Forelimb muscle (tissue), 1 donor: ENCODE measurements at regions not wholly inside any gene's neighbourhood (a gene's known extent, or its start where the extent isn't known, plus 50 kb on each side); places are given as distances from the start of the nearest gene placed in this dataset.
A peak's percentile ranks its signal among the peaks of the same experiment; 100 is the strongest.
"Not testable (repeated sequence)": the region's sequence is repeated elsewhere in the genome, so short reads cannot be mapped to it uniquely, and the experiment has no call there.

Experiments used
- DNase-seq: peaks from one replicate; pipeline ENCODE4 v3.0.0-alpha.2; 2013; ENCODE audit warnings: low read depth

GRCh38 chr10:106384496-106384895, 780.0 kb downstream of the SORCS1 start:
- DNase-seq: no peak

DNA sequence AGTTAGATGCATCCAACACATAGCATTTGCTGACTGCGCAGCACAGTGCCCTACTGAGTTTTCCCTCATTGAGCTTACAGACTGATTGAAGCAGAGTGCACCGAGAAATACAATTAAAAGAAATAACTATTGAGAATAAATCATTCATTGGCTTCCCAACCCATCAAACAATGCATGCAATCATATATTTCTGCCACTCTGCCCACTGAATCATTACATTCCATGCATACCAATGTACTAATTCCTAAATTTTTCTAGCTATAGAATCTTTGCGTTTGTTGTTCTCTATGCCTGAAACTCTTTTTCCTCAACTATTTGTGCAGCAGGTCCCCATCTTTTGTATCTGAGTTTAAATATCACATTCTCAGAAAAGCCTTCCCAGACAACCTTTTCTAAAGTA, 783.8 kb downstream of the SORCS1 start:
- DNase-seq: no peak

DNA sequence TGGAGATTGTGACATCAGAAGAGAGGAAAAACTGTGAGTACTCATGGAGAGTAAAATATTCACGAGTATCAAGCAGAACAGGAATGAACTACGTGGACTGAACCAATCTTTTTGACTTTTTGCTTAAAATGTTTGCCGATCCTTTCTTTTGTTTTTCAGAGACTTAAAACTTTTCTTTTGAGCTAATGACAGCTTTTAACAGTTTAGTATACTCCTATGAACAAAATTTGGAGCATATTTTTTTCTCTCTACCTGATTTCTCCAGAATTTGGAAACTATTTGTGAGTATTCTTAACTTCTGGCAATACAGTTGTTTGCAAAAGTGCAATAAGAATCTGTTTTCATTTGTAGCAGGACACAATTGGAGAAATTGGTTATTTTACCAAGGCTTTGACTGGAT, 786.3 kb downstream of the SORCS1 start:
- DNase-seq: no peak

- no peak for DNase-seq
Measured at GRCh38 chr10:106370751-106371150, 793.8 kb downstream of the SORCS1 start.

DNA sequence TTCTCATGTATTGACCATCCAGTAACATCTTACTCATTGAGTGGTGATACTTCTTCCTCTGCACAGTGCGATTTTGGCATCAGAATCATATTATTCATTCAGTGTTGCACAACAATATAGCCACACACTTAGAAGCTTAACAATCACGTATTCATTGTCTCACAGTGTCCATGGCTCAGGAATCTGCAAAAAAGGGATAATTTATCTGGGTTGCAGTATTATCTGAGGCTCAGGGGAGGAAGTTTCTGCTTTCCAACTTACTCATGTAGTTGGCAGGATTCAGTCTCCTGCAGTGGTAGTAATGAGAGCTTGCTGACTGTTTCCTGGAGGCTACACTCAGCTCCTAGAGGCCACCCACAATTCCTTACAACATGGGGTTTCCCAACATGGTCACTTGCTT, 803.6 kb downstream of the SORCS1 start:
- peak; percentile 2 for DNase-seq

- DNase-seq: no peak
Measured at GRCh38 chr10:106355450-106355849, 809.1 kb downstream of the SORCS1 start.

GRCh38 chr10:106348933-106349332, 815.6 kb downstream of the SORCS1 start:
- no peak for DNase-seq

- DNase-seq: no peak
Measured at GRCh38 chr10:106347547-106347946, 817.0 kb downstream of the SORCS1 start.

DNA sequence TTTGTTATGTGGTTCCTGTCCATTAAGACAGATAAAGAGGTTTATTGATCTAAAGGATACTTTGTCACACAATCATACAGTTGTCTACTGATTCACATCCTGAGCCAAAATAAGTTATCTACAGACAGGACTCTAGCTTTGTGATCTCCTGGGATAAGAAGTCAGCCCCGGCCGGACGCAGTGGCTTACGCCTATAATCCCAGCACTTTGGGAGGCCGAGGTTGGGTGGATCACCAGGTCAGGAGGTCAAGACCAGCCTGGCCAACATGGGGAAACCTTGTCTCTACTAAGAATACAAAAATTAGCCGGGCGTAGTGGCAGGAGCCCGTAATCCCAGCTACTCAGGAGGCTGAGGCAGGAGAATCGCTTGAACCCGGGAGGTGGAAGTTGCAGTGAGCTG, 821.0 kb downstream of the SORCS1 start:
- DNase-seq: not testable (repeated sequence)

GRCh38 chr10:106341356-106341755, 823.1 kb downstream of the SORCS1 start:
- no peak for DNase-seq

DNA sequence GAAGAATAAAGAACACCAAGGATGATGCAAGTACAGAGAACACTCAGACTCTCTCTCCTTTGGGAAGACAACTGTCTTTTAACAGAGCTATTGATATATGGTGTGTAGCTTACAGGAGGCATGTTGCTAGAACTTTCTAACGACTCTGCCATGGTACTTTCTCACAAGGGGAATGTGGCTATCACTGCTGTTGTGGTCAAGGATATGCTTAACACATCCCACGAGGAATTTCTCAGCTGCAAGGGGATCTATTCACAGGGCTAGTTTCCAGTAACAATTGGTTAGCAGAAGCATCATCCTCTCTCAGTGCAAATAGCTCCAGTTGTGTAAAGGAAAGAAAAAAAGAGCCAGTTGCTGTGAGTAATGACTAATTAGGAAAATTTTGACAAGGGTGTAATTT, 826.0 kb downstream of the SORCS1 start:
- no peak for DNase-seq

DNA sequence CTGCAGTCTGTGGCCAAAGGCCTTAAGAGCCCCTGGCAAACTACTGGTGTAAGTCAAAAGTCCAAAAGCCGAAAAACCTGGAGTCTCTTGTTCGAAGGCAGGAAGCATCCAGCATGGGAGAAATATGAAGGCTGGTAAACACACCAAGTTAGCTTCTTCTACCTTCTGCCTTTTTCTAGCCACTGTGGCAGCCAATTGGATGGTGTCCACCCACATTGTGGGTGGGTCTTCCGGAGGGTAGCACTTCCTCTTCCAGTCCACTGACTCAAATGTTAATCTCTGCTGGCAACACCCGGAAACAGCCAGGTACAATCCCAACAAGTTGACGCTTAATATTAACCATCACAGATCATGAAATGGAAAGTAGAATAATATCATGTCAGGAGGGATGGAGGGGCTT, 827.6 kb downstream of the SORCS1 start:
- DNase-seq: no peak

- DNase-seq: no peak
Measured at GRCh38 chr10:106327747-106328146, 836.8 kb downstream of the SORCS1 start.

DNA sequence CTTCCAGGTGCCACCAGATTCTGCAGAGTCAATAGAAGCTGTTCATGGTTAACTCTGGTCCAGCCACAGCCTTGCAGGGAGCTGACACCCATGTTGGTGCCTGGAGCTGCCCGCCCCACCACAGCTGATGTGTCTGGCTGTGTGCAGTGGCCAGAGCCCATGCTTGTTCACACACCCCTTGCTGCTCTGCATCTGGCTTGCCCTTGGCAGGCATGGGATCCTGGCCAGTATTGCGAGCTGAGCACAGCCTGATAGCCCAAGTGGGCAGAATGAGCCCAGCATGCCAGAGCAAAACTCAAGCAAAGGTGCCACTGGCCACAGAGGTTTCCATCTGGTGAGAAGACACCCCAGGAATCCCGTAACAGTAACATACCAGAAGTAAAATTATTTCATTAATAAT, 843.6 kb downstream of the SORCS1 start:
- no peak for DNase-seq

DNA sequence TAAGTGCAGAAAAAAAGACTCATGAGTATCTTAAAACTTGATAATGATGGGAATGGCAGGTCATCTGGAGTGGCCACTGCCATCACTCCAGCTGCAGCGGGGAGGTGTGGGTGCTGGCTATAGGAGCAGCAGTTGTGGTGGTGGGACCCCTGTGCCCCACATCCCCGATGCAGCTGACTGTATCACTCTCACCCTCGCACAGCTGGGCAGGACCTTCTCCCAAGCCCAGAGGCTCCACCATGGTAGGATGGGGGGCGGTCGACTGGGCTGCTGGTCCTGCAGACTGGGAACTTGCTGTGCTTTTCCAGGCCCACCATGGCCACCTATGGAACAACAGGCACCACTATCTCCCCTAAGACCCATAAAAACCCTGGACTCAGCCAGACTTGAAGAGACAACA, 844.4 kb downstream of the SORCS1 start:
- DNase-seq: no peak

- no peak for DNase-seq
Measured at GRCh38 chr10:106317554-106317953, 847.0 kb downstream of the SORCS1 start.

GRCh38 chr10:106313041-106313440, 851.5 kb downstream of the SORCS1 start:
- no peak for DNase-seq

DNA sequence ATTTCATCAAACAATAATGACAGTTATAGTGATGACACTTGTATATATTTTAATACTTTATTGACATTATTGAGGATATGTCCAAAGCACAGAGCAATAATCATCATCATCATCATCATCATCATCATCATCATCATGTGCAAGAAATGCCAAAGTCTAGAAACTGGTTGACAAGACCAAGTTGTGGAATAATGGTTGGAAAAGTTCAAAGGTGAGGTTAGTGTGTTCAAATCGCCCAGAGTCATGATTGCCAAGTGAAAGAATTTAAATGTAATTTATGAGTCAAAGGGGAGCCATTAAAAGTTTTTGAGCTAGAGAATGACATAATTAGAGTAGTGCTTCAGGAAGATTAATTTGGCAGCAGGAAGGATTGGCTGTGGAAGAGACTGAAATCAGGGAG, 852.4 kb downstream of the SORCS1 start:
- peak; percentile 41 for DNase-seq

DNA sequence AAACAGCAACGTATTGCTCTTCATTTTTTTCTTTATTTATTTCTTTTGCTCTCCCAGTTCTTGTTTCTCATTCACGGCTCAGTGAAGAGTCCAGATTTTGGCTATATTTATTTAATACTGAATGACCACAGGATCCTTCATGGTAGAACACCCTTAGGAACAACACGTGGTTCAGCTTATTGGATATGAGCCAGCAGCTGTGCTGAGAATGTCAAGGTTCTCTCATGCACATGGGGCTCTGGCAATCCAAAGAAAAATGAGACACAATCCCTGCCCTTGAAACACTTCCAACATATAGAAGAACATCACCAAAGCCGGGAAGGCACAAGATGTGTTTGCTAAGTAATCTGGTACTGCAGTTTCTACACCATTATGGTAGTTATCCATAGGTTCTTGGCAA, 852.9 kb downstream of the SORCS1 start:
- DNase-seq: peak; percentile 78

DNA sequence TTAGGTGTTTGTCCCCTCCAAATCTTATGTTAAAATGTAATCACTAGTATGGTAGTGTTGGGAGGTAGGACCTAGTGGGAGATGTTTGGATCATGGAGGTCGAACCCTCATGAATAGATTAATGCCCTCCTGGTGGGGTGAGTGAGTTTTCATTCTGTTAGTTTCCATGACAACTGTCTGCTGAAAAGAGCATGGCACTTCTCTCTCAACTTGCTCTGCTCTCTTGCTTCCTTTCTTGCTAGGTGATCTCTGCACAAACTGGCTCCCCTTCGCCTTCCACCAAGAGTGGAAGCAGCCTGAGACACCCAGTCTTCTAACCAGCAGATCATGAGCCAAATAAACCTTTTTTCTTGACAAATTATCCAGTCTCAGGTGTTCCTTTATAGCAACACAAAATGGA, 853.9 kb downstream of the SORCS1 start:
- DNase-seq: no peak

- no peak for DNase-seq
Measured at GRCh38 chr10:106309376-106309775, 855.1 kb downstream of the SORCS1 start.

GRCh38 chr10:106308284-106308683, 856.2 kb downstream of the SORCS1 start:
- no peak for DNase-seq

DNA sequence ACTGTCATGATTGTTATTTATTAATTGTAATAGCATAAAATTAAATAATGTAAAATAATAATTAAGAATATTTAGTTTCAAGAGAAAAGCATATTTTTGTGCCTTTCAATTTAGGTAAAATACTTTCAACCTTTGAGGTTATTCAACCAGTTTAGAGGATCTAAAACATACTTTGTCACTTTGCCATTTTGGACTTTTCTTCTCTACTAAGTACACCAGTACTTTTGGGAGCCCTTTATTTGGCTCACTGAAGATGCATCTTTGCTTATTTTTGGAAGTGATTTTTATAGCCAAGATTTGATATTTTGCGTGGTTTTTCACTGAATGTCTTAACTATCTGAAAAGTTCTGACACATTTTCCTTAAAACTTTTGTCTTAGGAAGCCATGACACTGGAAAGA, 860.5 kb downstream of the SORCS1 start:
- no peak for DNase-seq

DNA sequence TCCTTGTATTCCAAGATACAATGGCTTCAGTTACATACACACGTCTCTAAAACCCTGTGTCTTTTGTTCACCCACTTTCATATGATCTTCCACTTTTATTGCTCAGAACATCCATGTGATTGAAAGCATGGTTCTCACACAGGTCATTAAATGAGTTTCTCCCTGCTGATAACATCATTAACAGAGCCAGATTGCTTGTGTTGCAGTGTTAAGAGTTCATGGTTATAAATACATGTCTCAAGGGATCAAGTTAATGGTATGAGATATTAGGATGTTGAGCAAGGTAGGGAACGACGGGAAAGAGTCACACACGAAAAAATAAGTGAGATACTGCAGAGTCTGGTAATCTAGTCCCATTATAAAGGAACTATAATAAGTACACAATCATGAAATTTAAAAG, 861.5 kb downstream of the SORCS1 start:
- DNase-seq: no peak

DNA sequence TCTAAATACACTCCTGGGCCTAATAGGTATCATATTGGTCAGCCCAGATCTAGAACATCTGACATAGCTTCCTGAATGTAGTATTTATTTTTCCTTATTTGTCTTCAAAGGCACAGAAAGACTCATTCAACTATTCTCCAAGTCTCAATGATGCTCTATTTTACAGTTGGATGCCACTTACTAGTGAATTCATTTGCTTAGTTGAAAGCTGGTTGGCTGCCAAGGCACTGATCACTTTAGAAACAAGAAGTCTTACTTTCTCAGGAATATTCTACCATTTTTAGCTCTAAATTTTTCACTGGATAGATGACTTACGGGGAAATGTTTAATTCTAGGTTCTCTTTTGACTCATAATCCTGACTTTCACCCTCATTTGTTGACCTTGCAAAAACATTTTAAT, 863.4 kb downstream of the SORCS1 start:
- DNase-seq: no peak
